Iris pigment epithelial cell (primary cell): ENCODE measurements at regions not wholly inside any gene's neighbourhood (a gene's known extent, or its start where the extent isn't known, plus 50 kb on each side); places are given as distances from the start of the nearest gene placed in this dataset.

Source experiments
- DNase-seq: peaks from one replicate; pipeline ENCODE4 v3.0.0-alpha.2; 2011; ENCODE audit warnings: low read depth

GRCh38 chr15:38073178-38073946 is 138.9 kb downstream of the TMCO5A start:
- no peak for DNase-seq

DNA sequence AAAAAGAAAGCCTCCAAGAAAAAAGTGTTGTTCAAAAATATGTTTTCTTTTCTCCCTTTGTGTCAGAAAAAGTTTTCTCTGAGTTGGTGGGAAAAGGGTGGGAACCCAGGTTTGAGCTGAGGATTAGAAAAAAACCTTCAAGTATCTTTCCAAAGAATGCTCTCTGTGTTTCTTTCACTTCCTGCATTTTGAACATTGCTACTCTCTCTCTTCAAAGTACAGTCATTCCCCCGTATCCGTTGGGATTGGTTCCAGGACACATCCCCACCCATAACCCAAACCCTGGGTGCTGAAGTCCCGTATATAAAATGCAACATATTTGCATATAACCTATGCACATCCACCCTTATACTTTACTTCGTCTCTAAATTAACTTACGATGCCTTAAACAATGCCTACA is 139.6 kb downstream of the TMCO5A start:
- no peak for DNase-seq

DNA sequence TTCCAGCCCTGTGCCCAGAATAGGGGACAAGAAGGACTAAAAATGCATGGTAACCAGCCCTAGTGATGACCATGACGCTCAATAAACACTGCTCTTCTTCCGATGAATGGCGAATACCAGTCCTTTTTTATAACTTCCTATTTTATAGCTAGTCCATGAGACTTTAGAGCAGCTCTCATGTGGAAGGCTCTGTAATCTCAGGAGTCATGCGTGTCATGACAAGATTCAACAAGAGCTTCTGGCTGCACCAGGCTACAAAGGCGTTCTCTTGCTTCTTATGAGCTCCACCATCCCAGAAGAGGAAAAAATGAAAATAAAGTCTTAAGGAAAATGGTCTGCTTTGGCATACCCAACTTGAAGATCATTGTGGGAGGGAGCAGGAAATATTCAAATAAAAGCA is 141.0 kb downstream of the TMCO5A start:
- DNase-seq: no peak

DNA sequence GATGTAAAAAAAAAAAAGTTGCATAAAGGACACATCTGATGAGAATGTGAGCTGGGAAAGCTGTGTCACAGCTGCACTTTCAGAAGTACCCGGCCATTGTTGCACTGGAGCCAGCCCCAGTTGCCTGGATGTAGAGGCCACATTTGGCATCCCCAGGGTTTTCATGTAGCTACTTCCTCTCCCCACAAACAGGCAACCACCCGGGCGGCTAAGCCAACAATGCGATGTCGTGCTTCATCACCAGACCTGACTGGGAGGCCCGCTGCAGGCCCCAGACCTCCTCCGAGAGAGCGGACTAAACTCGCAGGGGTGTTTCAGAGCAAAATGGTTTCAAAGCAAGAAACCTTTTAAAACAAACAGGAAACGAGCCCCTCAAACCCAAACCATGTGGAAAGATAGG is 142.3 kb downstream of the TMCO5A start:
- DNase-seq: no peak

GRCh38 chr15:38079236-38079635 is 144.8 kb downstream of the TMCO5A start:
- no peak for DNase-seq

DNA sequence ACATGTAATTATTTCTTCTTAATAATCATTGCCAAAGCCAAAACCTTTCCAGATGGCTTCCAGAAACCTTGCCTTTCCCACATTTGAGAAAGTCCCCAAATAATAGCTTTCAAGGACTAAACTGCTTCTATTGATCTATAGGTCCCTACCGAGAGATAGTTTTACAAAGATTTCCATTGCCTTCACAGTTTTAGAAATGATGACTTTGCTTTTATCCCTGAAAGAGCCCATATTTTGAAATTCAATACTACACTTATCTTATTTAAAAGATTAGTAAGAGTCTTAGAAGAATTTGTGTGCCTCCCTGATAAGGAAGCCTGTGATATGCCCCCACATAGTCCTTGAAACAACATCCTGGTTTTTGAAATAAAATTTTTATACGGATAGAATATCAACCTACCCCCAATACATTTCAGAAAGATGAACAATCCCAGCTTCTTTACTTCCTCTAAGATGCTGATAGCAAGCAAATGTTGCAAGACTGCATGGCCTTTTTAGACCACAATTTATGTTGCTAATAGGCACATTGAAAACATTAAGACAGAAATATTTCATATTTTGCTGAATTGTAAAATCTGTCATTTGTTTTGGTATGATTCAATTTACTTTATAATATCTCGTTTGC is 146.3 kb downstream of the TMCO5A start:
- DNase-seq: peak; percentile 66

DNA sequence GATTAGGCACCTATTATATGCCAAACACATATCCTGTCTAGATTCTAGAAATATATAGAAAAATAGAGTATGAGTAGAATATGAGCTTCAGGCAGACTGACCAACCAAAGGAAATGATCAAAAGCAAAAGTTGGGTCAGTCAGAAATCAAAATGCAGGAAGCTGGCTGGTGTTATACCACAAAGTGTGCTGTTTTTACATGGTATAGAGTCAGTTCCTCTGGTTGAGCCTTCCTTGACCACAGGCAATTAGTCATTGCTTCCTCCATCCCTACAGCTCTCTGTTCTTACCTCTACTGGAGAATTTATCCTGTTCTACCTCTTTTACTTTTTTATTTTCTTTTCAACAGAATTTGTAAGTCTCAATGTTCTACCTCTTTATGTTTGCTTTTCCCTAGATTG is 149.8 kb downstream of the TMCO5A start:
- DNase-seq: peak; percentile 82

GRCh38 chr15:38085114-38085513 is 150.7 kb downstream of the TMCO5A start:
- DNase-seq: no peak

DNA sequence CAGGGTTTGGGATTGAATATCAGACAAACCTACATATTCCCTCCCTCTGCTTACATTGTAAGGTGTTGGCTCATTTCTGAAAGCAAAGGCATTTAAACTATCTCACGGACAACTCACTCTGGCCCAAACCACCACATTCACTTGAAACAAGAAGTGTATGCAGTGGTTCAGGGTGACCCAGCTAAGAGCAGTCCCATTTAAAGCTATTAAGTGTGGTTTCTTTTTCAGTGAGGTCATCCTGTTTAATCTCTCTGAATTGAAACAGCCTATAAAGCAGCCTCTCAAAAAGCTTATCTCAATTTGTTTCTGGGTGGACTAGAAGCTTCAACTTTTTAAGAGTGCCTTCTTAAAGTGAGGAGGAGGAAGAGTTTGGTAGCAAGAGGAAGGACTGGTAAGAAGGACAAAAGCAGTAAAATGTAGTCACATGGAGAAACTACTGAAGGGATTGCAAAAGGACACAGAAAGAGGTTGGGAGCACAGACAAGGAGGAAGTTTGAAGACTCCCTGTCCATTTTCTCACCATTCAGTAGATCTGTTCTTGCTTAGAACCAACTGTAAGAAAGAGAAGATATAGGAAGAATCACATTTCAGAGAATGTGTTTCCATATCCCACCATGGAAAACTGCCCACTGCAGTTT is 151.6 kb downstream of the TMCO5A start:
- peak; percentile 70 for DNase-seq

- no peak for DNase-seq
Observed at GRCh38 chr15:38086611-38087010, 152.2 kb downstream of the TMCO5A start.

DNA sequence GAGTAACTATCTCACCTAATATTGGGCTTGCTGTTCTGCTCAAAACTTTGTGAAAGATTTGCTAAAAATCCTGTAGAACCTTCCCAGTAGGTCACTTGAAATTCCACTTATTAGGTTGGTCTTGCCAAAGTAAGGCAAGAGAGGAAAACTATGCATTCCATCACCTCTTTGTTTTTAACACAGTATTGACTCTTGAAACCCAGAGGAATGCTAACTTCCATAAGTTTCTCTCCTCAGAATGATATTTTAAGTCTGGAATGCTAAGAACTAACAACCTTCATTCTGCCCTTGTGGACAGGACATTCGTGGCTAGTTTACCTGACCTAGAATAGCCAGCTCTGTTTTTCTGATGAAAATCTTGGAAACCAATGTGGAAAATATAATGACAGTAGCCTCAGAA is 154.5 kb downstream of the TMCO5A start:
- no peak for DNase-seq

DNA sequence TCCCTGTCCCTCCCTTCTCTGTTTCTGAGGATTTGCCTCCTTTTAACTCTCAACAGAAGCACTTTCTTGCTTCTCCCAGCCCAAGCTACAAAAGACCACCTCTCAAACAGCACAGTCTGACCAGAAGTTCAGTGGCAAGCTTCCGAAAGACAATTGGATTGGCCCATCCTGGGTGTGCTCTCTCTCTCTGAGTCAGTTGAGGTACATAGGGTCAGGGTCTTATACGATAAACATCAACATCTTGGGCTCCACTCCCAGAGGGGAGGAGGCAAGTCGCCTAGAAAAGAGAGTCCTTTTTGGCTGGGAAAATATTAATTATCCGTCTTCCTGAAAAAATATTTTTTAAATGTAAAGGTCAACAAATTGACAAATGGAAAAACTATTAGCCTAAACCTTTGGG is 155.8 kb downstream of the TMCO5A start:
- DNase-seq: no peak

DNA sequence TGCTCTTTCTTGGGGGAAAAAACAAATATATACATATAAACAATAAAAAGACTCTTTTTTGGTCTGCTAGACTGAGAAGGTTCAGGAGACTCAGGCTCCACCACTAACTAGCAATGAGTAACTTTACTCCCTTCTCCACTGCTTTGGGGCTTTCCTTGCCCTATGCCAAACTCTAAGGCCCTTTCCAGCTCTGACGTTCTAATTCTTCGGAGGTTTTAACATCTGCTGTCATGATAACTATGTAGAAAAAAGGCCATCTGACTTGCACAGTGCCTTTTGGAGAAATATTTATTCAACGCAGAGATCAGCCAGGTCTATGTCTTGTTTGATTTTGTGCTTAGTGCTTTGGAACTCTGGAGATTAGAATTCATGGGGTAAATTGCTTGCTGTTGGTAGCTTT is 156.2 kb downstream of the TMCO5A start:
- no peak for DNase-seq

- no peak for DNase-seq
Observed at GRCh38 chr15:38091078-38091645, 156.7 kb downstream of the TMCO5A start.

DNA sequence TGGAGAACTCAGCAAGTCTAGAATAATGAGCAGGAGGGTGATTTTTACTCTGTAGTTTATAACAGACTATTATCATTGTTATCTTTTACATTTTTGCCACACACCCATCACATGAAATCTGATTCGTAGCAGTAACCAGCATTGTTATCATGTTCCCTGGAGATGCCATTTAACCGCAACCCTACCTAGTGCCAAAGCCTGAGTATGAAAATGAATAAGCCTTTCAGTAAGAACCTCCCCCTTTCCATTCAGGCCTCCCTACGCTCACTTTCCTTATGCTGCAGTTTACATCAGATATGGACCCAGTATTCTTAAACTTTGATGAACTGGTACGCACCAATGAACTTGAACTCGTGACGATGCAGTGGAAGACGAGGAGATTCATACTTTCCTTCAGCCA is 158.7 kb upstream of the SPRED1 start:
- DNase-seq: no peak

GRCh38 chr15:38102972-38103371 is 149.7 kb upstream of the SPRED1 start:
- DNase-seq: no peak

DNA sequence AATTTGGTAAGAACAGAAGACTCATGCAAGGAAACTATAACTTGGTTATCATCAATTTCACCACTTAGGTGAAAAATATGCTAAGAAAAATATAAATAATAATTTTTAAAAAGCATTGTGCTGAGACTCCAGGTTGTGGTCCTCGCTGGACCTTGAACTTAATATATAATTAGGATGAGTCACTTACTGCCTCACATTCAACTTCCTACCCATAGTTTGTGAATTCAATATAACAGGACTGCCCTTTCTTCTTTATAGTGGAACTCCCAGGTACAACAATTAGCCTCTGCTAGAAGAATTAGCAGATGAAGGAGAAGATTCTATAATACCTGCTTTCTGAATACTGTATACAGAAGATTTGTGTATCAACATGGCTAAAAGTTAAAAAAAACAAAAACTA is 149.1 kb upstream of the SPRED1 start:
- DNase-seq: no peak

DNA sequence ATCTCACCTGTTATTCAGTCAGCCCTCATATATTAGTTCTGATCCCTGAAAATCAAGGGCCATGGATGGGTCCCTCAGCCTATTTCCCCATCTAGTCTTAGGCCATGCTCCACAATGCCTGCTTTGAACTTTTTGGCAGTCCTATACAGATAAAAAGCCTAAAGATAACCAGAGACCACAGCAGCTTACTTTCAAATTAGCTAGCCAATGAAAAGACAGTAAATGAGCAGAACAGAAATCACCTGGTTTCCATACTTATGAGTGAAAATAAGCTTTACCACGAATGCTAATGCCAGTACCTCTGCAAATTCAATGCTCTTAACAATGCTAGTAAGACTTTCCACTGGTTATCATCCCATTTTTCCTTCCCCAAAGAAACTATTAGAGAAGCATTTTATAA is 141.6 kb upstream of the SPRED1 start:
- no peak for DNase-seq

- DNase-seq: no peak
Observed at GRCh38 chr15:38112406-38112805, 140.2 kb upstream of the SPRED1 start.

DNA sequence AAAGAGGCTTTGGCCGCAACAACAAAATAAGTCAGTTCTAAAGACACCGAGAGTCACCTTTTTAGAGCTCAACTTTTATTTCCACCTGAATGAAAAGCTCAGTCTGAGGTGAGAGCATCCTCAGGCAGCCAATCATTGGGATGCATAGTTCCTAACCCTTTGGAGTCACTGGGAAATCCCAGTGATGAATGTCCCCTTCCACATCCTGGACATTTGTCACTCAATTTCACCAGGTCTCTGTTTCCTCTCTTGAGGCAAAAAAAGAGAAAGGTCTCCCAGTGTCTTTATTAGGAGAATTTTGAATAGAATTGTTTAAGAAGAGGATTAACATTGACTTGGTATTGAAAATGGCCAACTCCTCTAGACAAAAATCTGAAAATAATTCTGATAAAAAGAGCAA is 137.5 kb upstream of the SPRED1 start:
- DNase-seq: no peak

DNA sequence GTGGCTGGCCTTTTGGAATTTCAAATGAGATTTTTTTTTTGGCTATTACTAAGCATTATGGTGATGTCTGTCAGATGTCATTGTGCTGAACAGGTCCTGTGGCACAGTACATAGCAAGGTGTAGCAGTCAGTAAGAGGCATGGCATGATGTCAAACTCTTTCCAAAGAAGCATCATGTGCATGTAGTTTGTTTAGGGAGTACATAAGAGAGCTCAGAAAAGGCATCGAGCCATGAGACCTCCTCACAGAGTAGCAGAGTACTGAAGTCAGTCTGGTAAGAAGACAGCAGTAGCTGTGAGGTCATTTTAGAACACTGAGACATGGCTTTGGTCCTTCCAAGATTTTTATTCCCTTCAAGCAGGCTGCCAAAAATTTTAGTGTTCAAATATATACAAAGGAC is 134.9 kb upstream of the SPRED1 start:
- no peak for DNase-seq

DNA sequence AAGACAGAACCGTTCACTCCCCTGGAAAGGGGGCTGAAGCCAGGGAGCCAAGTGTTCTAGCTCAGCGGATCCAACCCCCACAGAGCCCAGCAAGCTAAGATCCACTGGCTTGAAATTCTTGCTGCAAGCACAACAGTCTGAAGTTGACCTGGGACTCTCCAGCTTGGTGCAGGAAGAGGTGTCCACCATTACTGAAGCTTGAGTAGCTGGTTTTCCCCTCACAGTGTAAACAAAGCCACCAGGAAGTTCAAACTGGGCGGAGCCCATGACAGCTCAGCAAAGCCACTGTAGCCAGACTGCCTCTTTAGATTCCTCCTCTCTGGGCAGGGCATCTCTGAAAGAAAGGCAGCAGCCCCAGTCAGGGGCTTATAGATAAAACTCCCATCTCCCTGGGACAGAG is 132.8 kb upstream of the SPRED1 start:
- peak; percentile 18 for DNase-seq

DNA sequence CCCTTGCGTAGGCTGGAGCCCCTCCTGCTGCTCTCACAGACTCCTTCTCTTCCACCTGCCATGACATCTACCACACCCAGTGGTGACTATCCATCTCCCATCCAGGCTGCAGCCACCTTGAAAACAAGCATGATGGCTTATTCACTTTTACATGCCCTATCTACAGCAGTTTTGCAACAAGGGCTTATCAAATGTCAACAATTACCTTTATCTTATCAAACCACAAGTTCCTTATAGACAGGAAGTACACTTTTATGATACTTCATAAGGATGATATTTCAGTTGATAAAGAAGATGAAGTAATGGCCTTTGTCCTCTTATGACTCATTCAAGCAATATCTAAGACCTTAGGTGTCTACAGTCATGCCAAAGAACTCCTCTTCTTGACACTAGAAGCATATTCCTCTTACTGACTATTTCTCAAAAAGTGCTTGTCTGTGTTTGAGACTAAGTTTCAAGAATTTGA is 125.3 kb upstream of the SPRED1 start:
- peak; percentile 52 for DNase-seq
